ENCODE measurements at regions not wholly inside any gene's neighbourhood (a gene's known extent, or its start where the extent isn't known, plus 50 kb on each side); places are given as distances from the start of the nearest gene placed in this dataset.

GRCh38 chr6:109297406-109298110 lies 84.7 kb downstream of the CD164 start:
- H3K4me2 ChIP-seq (ENCODE audit: insufficient read depth, low read length), result no peak overlapping the region
- TF ChIP-seq POLR2AphosphoS5 (IDR thresholded peaks at IDR 0.05; ENCODE audit: insufficient read depth, low read depth, low read length) (no peak), POLR2A (IDR thresholded peaks at IDR 0.05; ENCODE audit: low read depth, low read length) (no peak), MYC (IDR thresholded peaks at IDR 0.05; ENCODE audit: low read depth, low read length) (no peak)
- no peak for FAIRE-seq
- ChIA-PET POLR2A (no interaction called here), CTCF (no interaction called here)
- no TSS peak for BruUV-seq (replicated peaks)
- H3K9me1 ChIP-seq (replicated peaks; ENCODE audit: control insufficient read depth, extremely low read depth, insufficient read depth, low read length), result no peaks in the 10 kb centered on the region
- H3K4me1 ChIP-seq (ENCODE audit: control insufficient read depth, extremely low read depth, insufficient read depth, low read length), result no peaks in the 10 kb centered on the region
- H3K79me2 ChIP-seq (ENCODE audit: control insufficient read depth, insufficient read depth, low read length), result no peaks in the 10 kb centered on the region
- no peak for DNase-seq (ENCODE audit: low read depth, low spot score)
- H2AFZ ChIP-seq (ENCODE audit: low read depth, low read length), result no peak overlapping the region
- H3K9ac ChIP-seq (replicated peaks; ENCODE audit: extremely low read depth, insufficient read depth, low read length), result no peak overlapping the region
- H3K27me3 ChIP-seq (ENCODE audit: control insufficient read depth in 2 of 2, insufficient read depth in 2 of 2, low read length in 2 of 2), result peaks cover 22 to 23% of the 10 kb centered on the region in 2 experiments
- H3K9me3 ChIP-seq (replicated peaks; ENCODE audit: control insufficient read depth, insufficient read depth, low read length), result no peaks in the 10 kb centered on the region
- H3K27ac ChIP-seq (ENCODE audit: insufficient read depth, low read depth, low read length), result no peak overlapping the region
- no peaks in the 10 kb centered on the region for H3K36me3 ChIP-seq (ENCODE audit: control insufficient read depth in 2 of 2, extremely low read depth in 1 of 2, insufficient read depth in 2 of 2, low read length in 2 of 2)
- no peaks in the 10 kb centered on the region for H4K20me1 ChIP-seq (replicated peaks; ENCODE audit: control insufficient read depth, extremely low read depth, insufficient read depth, low read length)
- H3K4me3 ChIP-seq (replicated peaks in 1 of 3; ENCODE audit: insufficient read depth in 1 of 3, low read depth in 1 of 3, low read length in 3 of 3), result no peak overlapping the region
- intact Hi-C loops (cut with micrococcal nuclease) (no loop called here), dilution Hi-C loops (cut with MboI; ENCODE audit: extremely low pct_ligation_motif_present, low sequenced_read_pairs) (no loop called here)

- Histone ChIP-seq H4K20me1 (replicated peaks; ENCODE audit: control insufficient read depth, extremely low read depth, insufficient read depth, low read length) (no peaks in the 10 kb centered on the region), H3K4me1 (ENCODE audit: control insufficient read depth, extremely low read depth, insufficient read depth, low read length) (no peaks in the 10 kb centered on the region), H3K36me3 (ENCODE audit: control insufficient read depth in 2 of 2, extremely low read depth in 1 of 2, insufficient read depth in 2 of 2, low read length in 2 of 2) (no peaks in the 10 kb centered on the region), H3K27me3 (ENCODE audit: control insufficient read depth in 2 of 2, insufficient read depth in 2 of 2, low read length in 2 of 2) (peaks cover 20 to 22% of the 10 kb centered on the region in 2 experiments), H3K9me1 (replicated peaks; ENCODE audit: control insufficient read depth, extremely low read depth, insufficient read depth, low read length) (no peaks in the 10 kb centered on the region), H3K27ac (ENCODE audit: insufficient read depth, low read depth, low read length) (no peak overlapping the region), H3K9ac (replicated peaks; ENCODE audit: extremely low read depth, insufficient read depth, low read length) (no peak overlapping the region), H2AFZ (ENCODE audit: low read depth, low read length) (no peak overlapping the region), H3K4me3 (replicated peaks in 1 of 3; ENCODE audit: insufficient read depth in 1 of 3, low read depth in 1 of 3, low read length in 3 of 3) (no peak overlapping the region), H3K4me2 (ENCODE audit: insufficient read depth, low read length) (no peak overlapping the region), H3K79me2 (ENCODE audit: control insufficient read depth, insufficient read depth, low read length) (no peaks in the 10 kb centered on the region), H3K9me3 (replicated peaks; ENCODE audit: control insufficient read depth, insufficient read depth, low read length) (no peaks in the 10 kb centered on the region)
- ChIA-PET POLR2A (no interaction called here), CTCF (interaction anchor here (0.7 kb wide), 1 partner anchor 58 kb away, joined by 3 read pairs; no protein-coding TSS in a partner anchor)
- intact Hi-C loops (cut with micrococcal nuclease) (no loop called here), dilution Hi-C loops (cut with MboI; ENCODE audit: extremely low pct_ligation_motif_present, low sequenced_read_pairs) (no loop called here)
- TF ChIP-seq JUN (IDR thresholded peaks at IDR 0.05; ENCODE audit: borderline replicate concordance, insufficient read depth, insufficient read length, low read depth) (no peak), CTCF (IDR thresholded peaks at IDR 0.05; ENCODE audit: extremely low read depth in 1 of 2, insufficient read depth in 1 of 2, low read depth in 1 of 2, low read length in 2 of 2) (no peak)
- DNase-seq (ENCODE audit: low read depth, low spot score), result no peak
- no TSS peak for BruUV-seq (replicated peaks)
- FAIRE-seq, result no peak
Measured at GRCh38 chr6:109296971-109297372, 85.3 kb downstream of the CD164 start.
